Pancreas (tissue), 10 donors: ENCODE measurements at regions not wholly inside any gene's neighbourhood (a gene's known extent, or its start where the extent isn't known, plus 50 kb on each side); places are given as distances from the start of the nearest gene placed in this dataset.

ENCODE experiments used
- ATAC-seq, 4 donors: fragments of 200-7000 bp; cut with Tn5 transposase; one replicate each; pipeline versions ENCODE4 v1.8.0 to v1.9.1; 2020; ENCODE audit warnings: mild to moderate bottlenecking in 4 of 4, moderate library complexity in 4 of 4
- DNase-seq, 6 donors: peaks; one replicate each; pipeline ENCODE4 v3.0.0-alpha.2; 2020
- FAIRE-seq: peaks from 2 replicates; lab custom pipeline; 2012; peaks lifted over from hg19 to GRCh38; lab: Jason Lieb, UNC
- H3K27ac ChIP-seq, 4 donors: fragments of 200-600 bp; sonication (generic); 1 replicate in 3 of 4; 2 replicates in 1 of 4; pipeline versions ENCODE4 v1.5.0 to v1.8.0; 2020
- H3K27me3 ChIP-seq, 4 donors: fragments of 200-600 bp; one replicate each; pipeline ENCODE4 v1.8.0; 2021
- H3K36me3 ChIP-seq, 3 donors: fragments of 200-600 bp; sonication (generic) in 1 of 3; one replicate each; pipeline versions ENCODE4 v1.5.0 to v1.8.0; 2020 to 2021
- H3K4me1 ChIP-seq, 3 donors: fragments of 200-600 bp; one replicate each; pipeline ENCODE4 v1.8.0; 2021
- H3K4me3 ChIP-seq, 4 donors: fragments of 200-600 bp; sonication (generic) in 2 of 4; one replicate each; pipeline versions ENCODE4 v1.5.0 to v1.8.0; 2020 to 2021
- H3K9me3 ChIP-seq, 4 donors: fragments of 200-600 bp; one replicate each; pipeline ENCODE4 v1.8.0; 2021
- WGBS, 2 donors: extraction: QIAGEN DNeasy Blood & Tissue Kit; methylation state at CpG; one replicate each; pipeline ENCODE4 v1.1.7; 2013; 5-methylcytosine and 5-hydroxymethylcytosine counted together
- intact Hi-C, 3 donors: fragments of 100-400 bp; cut with DNase I; formaldehyde crosslinking; loops; one replicate each; pipeline versions ENCODE4 v1.11.1 to v1.14.2; 2022
- TF ChIP-seq, protein P1 (sequence below), 4 donors: fragments of 200-600 bp; sonication (generic) in 3 of 4; IDR thresholded peaks; one replicate each; pipeline versions ENCODE4 v1.5.0 to v1.8.0; 2021; ENCODE audit warnings: antibody characterized with exemption in 4 of 4
- donor health status: healthy with polysubstance abuse.
- donor health status: DM: no; HTN: no; CAD: no; lungs with moderate emphysema.
- donor health status: DM: no; HTN: no; CAD: no.
- donor health status: control.
- donor health status: control.
- donor health status: Bipolar disorder and iron deficiency.
- donor health status: DM: yes; HTN: yes; CAD: no.
- donor health status: DM: no; HTN: no; CAD: no.
- donor health status: DM: no; HTN: no; CAD: no.
- donor health status: DM: yes; HTN: yes; CAD: no.

GRCh38 chr4:170271723-170272122 is 182.0 kb upstream of the AADAT start:
- Histone ChIP-seq H3K4me1 (no peaks in the 10 kb centered on the region), H3K4me3 (no peak overlapping the region), H3K27ac (no peak overlapping the region), H3K9me3 (no peaks in the 10 kb centered on the region), H3K27me3 (peaks cover 0 to 5% (median 0%) of the 10 kb centered on the region in 4 donors), H3K36me3 (no peaks in the 10 kb centered on the region)
- intact Hi-C loops = no loop called here
- TF ChIP-seq, protein P1, sequence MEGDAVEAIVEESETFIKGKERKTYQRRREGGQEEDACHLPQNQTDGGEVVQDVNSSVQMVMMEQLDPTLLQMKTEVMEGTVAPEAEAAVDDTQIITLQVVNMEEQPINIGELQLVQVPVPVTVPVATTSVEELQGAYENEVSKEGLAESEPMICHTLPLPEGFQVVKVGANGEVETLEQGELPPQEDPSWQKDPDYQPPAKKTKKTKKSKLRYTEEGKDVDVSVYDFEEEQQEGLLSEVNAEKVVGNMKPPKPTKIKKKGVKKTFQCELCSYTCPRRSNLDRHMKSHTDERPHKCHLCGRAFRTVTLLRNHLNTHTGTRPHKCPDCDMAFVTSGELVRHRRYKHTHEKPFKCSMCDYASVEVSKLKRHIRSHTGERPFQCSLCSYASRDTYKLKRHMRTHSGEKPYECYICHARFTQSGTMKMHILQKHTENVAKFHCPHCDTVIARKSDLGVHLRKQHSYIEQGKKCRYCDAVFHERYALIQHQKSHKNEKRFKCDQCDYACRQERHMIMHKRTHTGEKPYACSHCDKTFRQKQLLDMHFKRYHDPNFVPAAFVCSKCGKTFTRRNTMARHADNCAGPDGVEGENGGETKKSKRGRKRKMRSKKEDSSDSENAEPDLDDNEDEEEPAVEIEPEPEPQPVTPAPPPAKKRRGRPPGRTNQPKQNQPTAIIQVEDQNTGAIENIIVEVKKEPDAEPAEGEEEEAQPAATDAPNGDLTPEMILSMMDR (IDR thresholded peaks at IDR 0.05) = no peak
- FAIRE-seq = no peak
- DNase-seq = no peak
- 48 to 85% methylated on average over 2 of the region's 2 CpGs for WGBS, 2 donors
- no peak for ATAC-seq

DNA sequence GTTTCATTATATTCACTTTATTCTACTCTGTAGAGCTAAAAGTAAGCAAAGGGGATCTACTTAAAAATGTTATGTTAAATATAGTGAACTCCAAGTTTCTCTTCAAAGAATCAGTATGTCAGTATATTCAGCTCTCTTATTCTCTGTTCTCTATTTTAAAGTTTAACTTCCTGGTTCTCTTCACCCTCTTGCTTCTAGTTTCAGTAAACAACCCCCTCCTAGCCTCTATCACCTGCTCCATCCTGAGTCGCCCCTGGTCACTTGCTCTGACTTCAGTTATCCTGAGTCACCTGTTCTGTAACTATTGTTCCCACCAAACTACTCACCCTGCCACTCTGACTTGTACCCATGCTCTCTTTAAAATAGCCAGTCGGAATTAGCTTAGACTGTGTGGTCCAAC is 180.9 kb upstream of the AADAT start:
- FAIRE-seq = no peak
- intact Hi-C loops = no loop called here
- H3K9me3 ChIP-seq = no peaks in the 10 kb centered on the region
- no peak overlapping the region for H3K27ac ChIP-seq
- no peaks in the 10 kb centered on the region for H3K36me3 ChIP-seq
- TF ChIP-seq, protein P1 (IDR thresholded peaks at IDR 0.05) = no peak
- 49 to 65% methylated on average over 2 of the region's 2 CpGs for WGBS, 2 donors
- no peak overlapping the region for H3K4me3 ChIP-seq
- ATAC-seq = no peak
- H3K27me3 ChIP-seq = peaks cover 0 to 5% (median 0%) of the 10 kb centered on the region in 4 donors
- no peaks in the 10 kb centered on the region for H3K4me1 ChIP-seq
- DNase-seq = no peak

DNA sequence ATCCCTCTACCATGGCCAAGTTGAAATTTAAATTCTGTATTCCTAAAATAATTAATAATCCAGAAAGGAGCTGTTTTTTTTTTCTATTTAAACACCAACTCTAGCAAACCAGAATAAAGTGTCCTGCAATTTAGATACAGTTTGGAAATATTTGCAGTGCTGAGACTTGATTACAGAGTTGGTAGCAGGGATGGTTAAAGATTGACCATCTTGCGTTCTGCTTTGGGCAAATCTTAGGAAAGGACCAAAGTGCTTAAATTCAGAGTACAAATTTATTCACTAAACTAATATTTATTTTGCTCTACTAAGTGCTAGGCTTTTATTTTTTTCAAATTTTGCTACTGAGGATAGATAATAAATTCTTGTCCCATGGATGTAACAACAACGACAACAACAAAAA is 180.2 kb upstream of the AADAT start:
- ATAC-seq (no peak), DNase-seq (no peak), FAIRE-seq (no peak)
- no peak overlapping the region for H3K4me3 ChIP-seq
- H3K36me3 ChIP-seq = no peaks in the 10 kb centered on the region
- no peaks in the 10 kb centered on the region for H3K9me3 ChIP-seq
- TF ChIP-seq, protein P1 (IDR thresholded peaks at IDR 0.05) = no peak
- no peaks in the 10 kb centered on the region for H3K4me1 ChIP-seq
- intact Hi-C loops = no loop called here
- H3K27ac ChIP-seq = no peak overlapping the region
- 43 to 44% methylated on average over 2 of the region's 2 CpGs for WGBS, 2 donors
- peaks cover 0 to 5% (median 0%) of the 10 kb centered on the region in 4 donors for H3K27me3 ChIP-seq

DNA sequence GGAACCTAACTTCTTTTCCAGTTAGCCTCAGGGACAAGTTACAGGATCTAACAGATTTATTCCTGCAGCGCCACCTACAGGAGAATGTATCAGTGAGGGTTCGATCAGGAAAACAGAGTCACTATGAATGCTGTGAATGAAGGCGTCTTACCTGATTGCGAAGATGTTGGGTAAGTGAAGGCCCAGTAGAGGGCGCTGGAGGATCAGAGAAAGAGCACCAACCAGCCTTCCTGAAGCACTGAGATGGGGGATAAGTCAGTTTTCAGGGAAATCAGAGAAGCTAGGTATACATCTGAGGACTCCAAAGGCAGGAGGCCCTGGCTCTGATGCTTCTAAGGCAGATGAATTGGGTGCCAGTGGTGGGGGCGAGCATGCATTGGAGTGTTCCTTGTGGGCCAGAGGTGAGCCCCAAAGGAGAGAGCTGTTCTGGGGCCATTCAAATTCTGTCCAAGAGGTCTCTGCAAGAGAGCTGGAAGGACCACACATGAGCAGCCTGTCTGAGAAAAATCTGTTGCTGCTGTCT is 169.9 kb upstream of the AADAT start:
- Histone ChIP-seq H3K9me3 (no peaks in the 10 kb centered on the region), H3K4me1 (no peaks in the 10 kb centered on the region), H3K27ac (no peak overlapping the region), H3K27me3 (peaks cover 0 to 5% (median 0%) of the 10 kb centered on the region in 4 donors), H3K4me3 (no peak overlapping the region), H3K36me3 (no peaks in the 10 kb centered on the region)
- FAIRE-seq = no peak
- DNase-seq = peak; percentile 34 to 79 (median 57)
- intact Hi-C loops = no loop called here
- WGBS, 2 donors = 6 to 10% methylated on average over 6 of the region's 6 CpGs
- peak; percentile 77 to 99 (median 96) for ATAC-seq
- TF ChIP-seq, protein P1 (IDR thresholded peaks at IDR 0.05) = peak; percentile 51 to 78 (median 58)

- DNase-seq = no peak
- no peak for FAIRE-seq
- intact Hi-C loops = no loop called here
Observed at GRCh38 chr4:170256807-170257206, 167.1 kb upstream of the AADAT start.

More at GRCh38 chr4:170256807-170257206, 167.1 kb upstream of the AADAT start:
- ATAC-seq = no peak
- Histone ChIP-seq H3K27ac (no peak overlapping the region), H3K9me3 (no peaks in the 10 kb centered on the region), H3K36me3 (no peaks in the 10 kb centered on the region), H3K4me3 (no peak overlapping the region), H3K27me3 (peaks cover 0 to 5% (median 0%) of the 10 kb centered on the region in 4 donors), H3K4me1 (no peaks in the 10 kb centered on the region)
- TF ChIP-seq, protein P1 (IDR thresholded peaks at IDR 0.05) = no peak
